Naive B cell (primary cell): ENCODE measurements at regions not wholly inside any gene's neighbourhood (a gene's known extent, or its start where the extent isn't known, plus 50 kb on each side); places are given as distances from the start of the nearest gene placed in this dataset.
A peak's percentile ranks its signal among the peaks of the same experiment; 100 is the strongest.

ENCODE experiments used
- ATAC-seq, 2 donors: fragments of 150-1000 bp; cut with Tn5 transposase; 2 replicates each; pipeline ENCODE4 v1.10.0; 2021; ENCODE audit warnings: low read depth in 2 of 2, mild to moderate bottlenecking in 2 of 2, moderate library complexity in 2 of 2
- DNase-seq: peaks from one replicate; pipeline ENCODE4 v3.0.0; 2022
- H3K27ac Mint-ChIP-seq, 6 donors: one replicate each; pipeline ENCODE4 v1.8.0; 2020 to 2022; ENCODE audit warnings: mild to moderate bottlenecking in 6 of 6, mixed read lengths in 6 of 6, moderate library complexity in 5 of 6, inconsistent platforms in 2 of 6
- H3K27me3 Mint-ChIP-seq, 3 donors: one replicate each; pipeline ENCODE4 v1.8.0; 2021 to 2022; ENCODE audit warnings: mixed read lengths in 3 of 3, mild to moderate bottlenecking in 1 of 3
- H3K36me3 Mint-ChIP-seq, 2 donors: one replicate each; pipeline ENCODE4 v1.8.0; 2020 to 2022; ENCODE audit warnings: mixed read lengths in 2 of 2, inconsistent platforms in 1 of 2, mild to moderate bottlenecking in 1 of 2
- H3K4me1 Mint-ChIP-seq, 3 donors: one replicate each; pipeline ENCODE4 v1.8.0; 2020 to 2022; ENCODE audit warnings: mixed read lengths in 3 of 3, inconsistent platforms in 1 of 3, mild to moderate bottlenecking in 1 of 3, moderate library complexity in 1 of 3
- H3K4me3 Mint-ChIP-seq, 8 donors: one replicate each; pipeline ENCODE4 v1.8.0; 2020 to 2022; ENCODE audit warnings: mild to moderate bottlenecking in 8 of 8, mixed read lengths in 8 of 8, moderate library complexity in 8 of 8, inconsistent platforms in 2 of 8
- H3K9me3 Mint-ChIP-seq, 7 donors: one replicate each; pipeline ENCODE4 v1.8.0; 2020 to 2022; ENCODE audit warnings: mixed read lengths in 7 of 7, mild to moderate bottlenecking in 5 of 7, inconsistent platforms in 2 of 7, moderate library complexity in 1 of 7

DNA sequence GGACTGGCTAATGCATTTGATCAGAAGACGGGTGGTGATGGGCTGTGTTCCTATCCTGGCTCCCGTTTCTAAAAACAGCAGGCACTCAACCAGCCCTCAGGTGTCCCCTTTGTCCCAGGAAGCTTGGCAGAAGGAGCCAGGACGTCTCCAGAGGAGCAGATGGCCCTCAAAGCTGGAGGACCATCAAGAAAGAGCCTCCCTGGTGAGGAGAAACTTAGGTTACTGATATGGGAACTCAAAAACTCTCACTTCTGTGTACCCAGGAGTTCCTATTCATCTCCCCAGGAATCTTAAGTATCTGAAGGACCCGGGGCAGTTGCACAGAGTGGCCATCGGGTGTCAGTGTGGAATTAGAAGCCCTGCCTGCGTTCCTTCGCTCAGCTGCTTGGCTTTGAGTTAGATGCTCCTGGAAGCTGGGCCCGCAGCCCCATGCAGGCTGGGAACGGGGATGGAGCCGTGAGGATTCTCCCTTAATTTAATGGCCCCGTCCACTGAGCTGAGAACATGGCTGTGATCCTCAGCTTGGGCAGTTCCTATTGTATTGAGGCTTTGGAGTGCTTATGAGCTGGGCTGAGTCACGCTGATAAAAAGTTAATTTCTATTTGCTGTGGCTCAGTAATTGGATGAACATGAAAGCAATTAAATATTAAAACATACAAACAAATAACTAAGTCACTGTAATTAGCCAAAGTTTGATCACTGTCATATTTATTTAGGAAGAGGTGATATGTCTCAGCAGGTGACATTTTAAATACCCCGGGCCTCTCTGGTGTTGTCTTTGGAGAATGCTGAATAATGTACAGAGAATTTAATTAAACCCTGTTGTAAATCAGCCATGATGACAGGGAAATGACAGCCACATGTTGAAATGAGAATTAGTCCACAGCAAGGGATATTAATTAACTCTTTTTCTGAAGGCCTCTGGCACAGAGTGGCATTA lies 402.1 kb downstream of the SEC14L1 start:
- H3K4me3 Mint-ChIP-seq: peak overlapping the region in 1 of 8 donors; percentile 29
- H3K27ac Mint-ChIP-seq: peak overlapping the region in 2 of 6 donors; percentile 33 to 78
- H3K9me3 Mint-ChIP-seq: no peaks in the 10 kb centered on the region
- DNase-seq (peak; percentile 48), ATAC-seq (peak; percentile 75 to 89)
- peaks cover 0 to 6% (median 2%) of the 10 kb centered on the region in 3 donors for H3K4me1 Mint-ChIP-seq
- peaks cover 23 to 30% (median 24%) of the 10 kb centered on the region in 3 donors for H3K27me3 Mint-ChIP-seq
- H3K36me3 Mint-ChIP-seq: no peaks in the 10 kb centered on the region

DNA sequence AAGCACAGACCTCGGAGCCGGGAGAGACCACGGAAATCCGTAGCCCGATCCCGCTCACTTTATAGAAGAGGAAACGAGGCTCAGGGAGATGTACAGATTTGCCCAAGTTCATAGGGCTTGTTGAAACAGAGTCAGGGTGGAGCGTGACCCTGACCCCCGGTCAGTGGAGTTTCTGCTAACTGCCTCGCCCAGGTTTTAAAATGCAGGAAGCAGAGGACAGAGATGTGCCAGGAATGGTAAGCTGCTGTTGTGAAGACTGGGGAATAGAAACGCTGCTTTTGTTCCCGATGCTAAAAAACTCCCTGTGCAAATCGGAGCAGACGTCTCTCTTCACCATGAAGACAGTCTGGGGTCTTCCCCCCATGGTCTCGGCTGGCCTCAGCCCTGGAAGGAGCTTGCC lies 403.0 kb downstream of the SEC14L1 start:
- Mint-ChIP-seq H3K4me1 (peaks cover 0 to 10% (median 5%) of the 10 kb centered on the region in 3 donors), H3K36me3 (no peaks in the 10 kb centered on the region), H3K27ac (no peak overlapping the region), H3K4me3 (no peak overlapping the region), H3K27me3 (peaks cover 16 to 32% (median 20%) of the 10 kb centered on the region in 3 donors), H3K9me3 (no peaks in the 10 kb centered on the region)
- DNase-seq (no peak), ATAC-seq (no peak)

DNA sequence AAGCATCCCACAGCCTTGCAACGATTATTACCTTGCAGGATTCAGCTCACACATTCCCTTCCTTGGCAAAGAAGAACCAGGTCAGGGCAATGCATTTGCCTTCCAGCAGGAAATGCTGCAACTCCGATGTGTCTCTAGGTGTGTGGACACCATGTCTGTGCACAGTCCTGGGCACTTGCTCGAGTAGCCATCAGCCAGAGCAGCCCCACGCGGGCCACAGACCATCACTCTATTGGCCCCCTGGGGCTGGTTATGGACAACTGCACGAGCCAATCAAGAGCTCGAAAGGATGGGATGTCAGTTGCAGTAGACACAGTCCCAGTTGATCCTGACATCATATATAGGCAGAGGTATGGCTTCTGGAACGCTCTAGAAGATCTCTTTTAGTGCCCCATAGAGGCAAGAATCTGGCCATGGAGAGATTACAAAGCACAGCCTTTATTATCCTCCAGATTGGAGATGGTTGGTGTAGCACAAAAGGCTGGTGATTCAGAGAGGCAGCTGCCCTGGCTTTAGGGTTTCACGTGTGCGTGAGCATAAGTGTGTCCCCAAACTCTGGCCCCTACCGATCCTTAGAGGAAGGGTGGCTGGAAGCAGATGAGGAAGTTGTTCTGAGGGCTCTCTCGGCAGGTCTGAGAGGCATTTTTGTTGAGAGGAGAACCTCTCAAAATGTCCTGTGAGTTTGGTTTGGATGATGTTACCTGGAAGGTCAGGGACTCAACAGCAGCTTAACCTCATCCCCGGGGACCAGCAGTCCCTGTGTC lies 403.8 kb downstream of the SEC14L1 start:
- DNase-seq: no peak
- H3K36me3 Mint-ChIP-seq: no peaks in the 10 kb centered on the region
- no peak overlapping the region for H3K27ac Mint-ChIP-seq
- no peak for ATAC-seq
- peaks cover 0 to 18% (median 12%) of the 10 kb centered on the region in 3 donors for H3K4me1 Mint-ChIP-seq
- no peak overlapping the region for H3K4me3 Mint-ChIP-seq
- H3K27me3 Mint-ChIP-seq: peaks cover 16 to 33% (median 16%) of the 10 kb centered on the region in 3 donors
- no peaks in the 10 kb centered on the region for H3K9me3 Mint-ChIP-seq

DNA sequence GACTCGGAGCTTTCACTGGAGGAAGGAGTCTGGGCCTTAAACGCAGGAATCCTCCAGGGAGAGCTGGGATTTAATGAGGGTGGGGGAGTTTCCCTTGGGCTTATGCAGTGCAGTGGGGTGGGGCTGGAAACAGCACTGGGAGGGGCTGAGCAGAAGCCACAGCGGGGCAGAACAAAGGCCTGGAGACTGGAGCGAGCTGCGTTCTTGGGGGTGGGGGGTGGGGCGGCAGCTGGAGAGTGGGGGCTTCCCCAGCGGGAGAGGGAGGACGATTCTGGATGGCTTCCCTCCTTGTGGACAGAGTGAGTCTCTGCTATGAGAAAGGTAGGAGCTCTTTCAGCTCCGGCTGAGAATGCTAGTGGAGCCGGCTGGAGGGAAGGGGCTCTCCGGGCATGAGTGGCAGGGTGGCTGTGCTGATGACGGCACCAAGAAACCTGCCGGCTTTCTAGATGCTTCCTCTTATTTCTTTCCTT lies 406.0 kb downstream of the SEC14L1 start:
- no peak for DNase-seq
- ATAC-seq: peak; percentile 27 to 39
- Mint-ChIP-seq H3K36me3 (no peaks in the 10 kb centered on the region), H3K27ac (peak overlapping the region in 1 of 6 donors; percentile 56), H3K27me3 (peaks cover 0 to 26% (median 5%) of the 10 kb centered on the region in 3 donors), H3K4me3 (no peak overlapping the region), H3K9me3 (no peaks in the 10 kb centered on the region), H3K4me1 (peaks cover 0 to 16% (median 14%) of the 10 kb centered on the region in 3 donors)

DNA sequence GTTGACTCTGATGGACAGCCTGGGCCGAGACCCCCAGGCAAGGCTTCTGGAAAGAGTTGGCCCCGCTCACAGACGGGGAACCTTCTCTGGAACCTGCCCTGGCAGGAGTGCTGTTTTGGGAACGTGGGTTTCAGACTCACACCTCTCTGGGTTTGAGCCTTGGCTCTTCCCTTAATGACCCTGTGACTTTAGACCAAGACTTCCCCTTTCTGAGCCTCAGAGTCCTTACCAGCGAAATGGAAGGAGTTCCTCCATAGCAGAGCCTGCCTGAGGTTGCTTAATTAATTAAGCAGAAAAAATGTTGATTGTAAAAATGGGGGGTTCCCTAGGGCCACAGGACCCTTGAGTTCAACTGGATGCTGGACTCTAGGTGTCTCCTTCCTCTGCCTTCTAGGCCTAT lies 408.2 kb downstream of the SEC14L1 start:
- DNase-seq: no peak
- H3K4me1 Mint-ChIP-seq: peaks cover 6 to 25% (median 23%) of the 10 kb centered on the region in 3 donors
- H3K36me3 Mint-ChIP-seq: no peaks in the 10 kb centered on the region
- H3K9me3 Mint-ChIP-seq: no peaks in the 10 kb centered on the region
- peak overlapping the region in 2 of 8 donors; percentile 15 to 33 for H3K4me3 Mint-ChIP-seq
- peak; percentile 68 to 83 for ATAC-seq
- H3K27me3 Mint-ChIP-seq: peaks cover 0 to 19% (median 5%) of the 10 kb centered on the region in 3 donors
- H3K27ac Mint-ChIP-seq: no peak overlapping the region

DNA sequence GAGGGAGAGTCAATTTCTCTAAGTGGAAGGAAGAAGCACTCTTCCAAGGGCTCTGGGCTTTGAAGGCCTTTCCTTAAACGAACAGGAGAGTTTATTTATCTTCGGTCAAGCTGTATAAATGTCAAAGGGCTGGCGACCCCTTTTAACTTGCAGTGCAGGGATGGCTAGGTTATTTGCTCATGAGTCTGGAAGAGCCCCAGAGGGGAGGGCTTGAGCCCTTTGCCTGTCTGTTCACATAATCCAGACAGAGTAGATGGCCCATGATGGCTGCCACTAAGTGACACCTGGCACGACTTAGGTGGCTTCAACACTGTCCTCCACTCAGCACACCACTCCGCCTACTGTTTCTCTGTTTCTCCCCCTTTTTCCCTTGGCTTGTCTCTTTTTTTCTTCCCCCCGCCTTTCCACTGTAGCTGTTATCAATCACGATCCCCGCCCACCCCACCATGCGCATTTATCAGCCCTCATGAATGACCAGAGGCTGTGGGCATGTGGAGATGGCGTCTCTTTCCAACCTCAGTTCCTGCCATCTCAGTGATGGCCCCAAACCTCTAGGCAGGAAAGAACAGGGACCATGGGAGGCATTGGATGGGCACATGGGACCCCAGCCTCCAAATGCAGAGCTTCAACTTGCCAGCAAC lies 408.7 kb upstream of the TNRC6C start:
- Mint-ChIP-seq H3K4me3 (no peak overlapping the region), H3K27ac (no peak overlapping the region), H3K27me3 (peaks cover 0 to 16% (median 5%) of the 10 kb centered on the region in 3 donors), H3K9me3 (no peaks in the 10 kb centered on the region), H3K36me3 (no peaks in the 10 kb centered on the region), H3K4me1 (peaks cover 6 to 29% (median 29%) of the 10 kb centered on the region in 3 donors)
- ATAC-seq: no peak
- DNase-seq: no peak

DNA sequence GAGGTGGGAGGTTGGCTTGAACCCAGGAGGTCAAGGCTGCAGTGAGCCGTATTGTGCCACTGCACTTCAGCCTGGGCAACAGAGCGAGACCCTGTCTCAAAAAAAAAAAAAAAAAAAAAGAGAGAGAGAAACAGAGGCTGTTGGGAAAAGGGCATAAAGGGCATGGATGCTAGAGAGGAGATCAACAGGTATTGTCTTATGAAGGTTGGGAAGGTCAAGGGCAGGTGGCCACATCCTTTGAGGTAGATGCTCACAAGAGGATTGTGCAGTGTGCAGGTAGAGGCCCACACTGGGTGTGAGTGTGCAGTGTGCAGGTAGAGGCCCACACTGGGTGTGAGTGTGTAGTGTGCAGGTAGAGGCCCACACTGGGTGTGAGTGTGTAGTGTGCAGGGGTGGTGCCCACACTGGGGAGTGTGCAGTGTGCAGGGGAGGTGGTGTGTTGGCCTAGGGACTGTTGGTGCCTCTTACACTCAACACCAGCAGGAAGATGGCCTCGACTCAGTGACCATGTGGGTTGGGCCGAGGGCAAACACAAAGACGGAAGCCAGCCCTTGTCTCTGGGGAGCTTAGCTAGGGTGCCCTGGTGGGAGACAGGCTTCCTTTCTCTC lies 404.9 kb upstream of the TNRC6C start:
- peaks cover 6 to 32% (median 27%) of the 10 kb centered on the region in 3 donors for H3K4me1 Mint-ChIP-seq
- no peaks in the 10 kb centered on the region for H3K9me3 Mint-ChIP-seq
- ATAC-seq (peak in 1 of 2 donors; percentile 41), DNase-seq (no peak)
- peak overlapping the region in 2 of 8 donors; percentile 3 to 69 for H3K4me3 Mint-ChIP-seq
- H3K27me3 Mint-ChIP-seq: peaks cover 4 to 30% (median 18%) of the 10 kb centered on the region in 3 donors
- H3K27ac Mint-ChIP-seq: peak overlapping the region in 1 of 6 donors; percentile 90
- no peaks in the 10 kb centered on the region for H3K36me3 Mint-ChIP-seq

DNA sequence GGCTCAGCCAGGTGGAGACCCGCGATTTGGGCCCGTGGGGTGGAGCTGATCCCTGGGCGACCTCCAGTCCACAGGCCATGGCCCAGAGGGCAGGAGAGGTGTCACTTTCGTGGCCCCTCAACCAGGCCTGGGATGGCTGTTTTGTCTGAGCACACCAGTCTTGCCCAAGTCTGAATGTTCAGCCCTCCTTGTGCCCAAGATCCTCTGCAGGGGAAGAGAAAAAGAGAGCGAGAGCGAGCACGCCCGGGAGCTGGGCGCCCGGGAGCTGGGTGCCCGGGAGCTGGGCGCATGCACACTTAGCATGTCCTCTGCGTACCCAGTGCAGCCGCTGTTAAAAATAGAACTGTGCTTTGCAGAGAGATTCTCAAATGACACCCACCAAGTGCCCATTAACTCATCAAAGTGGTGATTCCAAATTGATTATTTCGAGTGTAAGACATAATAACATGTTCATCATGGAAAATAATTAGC lies 403.3 kb upstream of the TNRC6C start:
- Mint-ChIP-seq H3K4me1 (peaks cover 6 to 20% (median 13%) of the 10 kb centered on the region in 3 donors), H3K27ac (no peak overlapping the region), H3K9me3 (no peaks in the 10 kb centered on the region), H3K4me3 (no peak overlapping the region), H3K36me3 (no peaks in the 10 kb centered on the region), H3K27me3 (peaks cover 9 to 34% (median 29%) of the 10 kb centered on the region in 3 donors)
- DNase-seq: no peak
- ATAC-seq: no peak

DNA sequence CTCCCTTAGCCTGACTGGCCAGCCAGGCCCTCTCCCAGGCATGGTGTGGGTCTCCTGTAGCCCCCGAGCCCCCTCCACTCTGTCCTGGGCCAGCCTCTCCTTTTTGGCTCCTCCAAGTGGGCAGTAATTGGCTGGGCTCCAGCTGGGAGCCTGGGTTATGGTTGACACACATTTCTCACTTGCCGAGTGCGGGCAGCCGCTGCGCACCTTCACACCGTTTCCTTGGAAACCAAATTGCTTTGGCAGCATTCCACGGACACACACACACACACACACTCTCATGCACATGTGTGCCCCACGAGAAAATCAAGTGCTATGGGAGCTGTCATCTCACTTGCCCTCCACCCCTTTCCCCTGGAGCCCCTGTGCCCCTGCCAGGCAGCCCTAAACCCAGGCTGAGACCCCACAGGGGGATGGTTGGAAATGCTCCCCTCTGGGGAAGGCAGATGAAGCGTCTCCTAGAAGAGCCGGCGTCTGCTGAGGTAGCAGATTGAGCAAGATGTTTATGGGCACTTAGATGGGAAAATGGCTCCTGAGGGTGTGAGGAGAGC lies 402.7 kb upstream of the TNRC6C start:
- H3K27ac Mint-ChIP-seq: no peak overlapping the region
- peaks cover 9 to 40% (median 29%) of the 10 kb centered on the region in 3 donors for H3K27me3 Mint-ChIP-seq
- no peak for DNase-seq
- no peak for ATAC-seq
- H3K4me1 Mint-ChIP-seq: peaks cover 6 to 20% (median 13%) of the 10 kb centered on the region in 3 donors
- no peaks in the 10 kb centered on the region for H3K36me3 Mint-ChIP-seq
- no peak overlapping the region for H3K4me3 Mint-ChIP-seq
- H3K9me3 Mint-ChIP-seq: no peaks in the 10 kb centered on the region

DNA sequence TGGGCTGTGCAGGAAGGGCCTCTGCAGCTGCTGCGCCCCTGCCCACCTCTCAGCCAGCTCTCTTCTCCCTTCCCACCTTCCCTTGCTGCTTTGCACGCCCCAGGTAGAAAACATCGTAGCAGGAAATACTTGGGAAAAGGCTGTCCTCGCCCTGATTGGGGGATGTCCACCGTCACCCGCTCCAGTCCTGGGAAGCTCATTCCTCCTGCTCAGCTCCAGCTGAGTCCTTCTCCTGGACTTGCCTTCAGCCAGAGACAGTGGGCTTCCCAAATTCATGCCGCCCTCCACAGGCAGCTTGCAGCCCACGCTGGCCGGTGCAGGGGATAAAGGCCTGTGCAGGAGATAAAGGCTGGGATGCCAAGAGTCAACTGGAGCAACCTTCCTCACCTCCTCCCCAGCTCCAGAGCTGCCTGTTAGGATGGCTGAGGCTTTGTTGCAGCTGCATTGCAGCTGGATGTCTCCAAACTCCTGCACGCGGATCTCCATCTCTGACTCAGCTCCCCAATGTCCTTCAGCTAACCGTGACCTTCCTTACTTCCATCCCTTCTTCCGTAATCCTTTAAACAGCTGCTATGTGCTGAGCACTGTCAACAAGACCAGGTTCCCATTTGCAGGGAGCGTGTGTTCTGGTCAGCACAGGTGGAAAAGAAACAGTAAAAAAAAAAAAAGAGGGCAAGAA lies 402.0 kb upstream of the TNRC6C start:
- peaks cover 6 to 20% (median 13%) of the 10 kb centered on the region in 3 donors for H3K4me1 Mint-ChIP-seq

DNA sequence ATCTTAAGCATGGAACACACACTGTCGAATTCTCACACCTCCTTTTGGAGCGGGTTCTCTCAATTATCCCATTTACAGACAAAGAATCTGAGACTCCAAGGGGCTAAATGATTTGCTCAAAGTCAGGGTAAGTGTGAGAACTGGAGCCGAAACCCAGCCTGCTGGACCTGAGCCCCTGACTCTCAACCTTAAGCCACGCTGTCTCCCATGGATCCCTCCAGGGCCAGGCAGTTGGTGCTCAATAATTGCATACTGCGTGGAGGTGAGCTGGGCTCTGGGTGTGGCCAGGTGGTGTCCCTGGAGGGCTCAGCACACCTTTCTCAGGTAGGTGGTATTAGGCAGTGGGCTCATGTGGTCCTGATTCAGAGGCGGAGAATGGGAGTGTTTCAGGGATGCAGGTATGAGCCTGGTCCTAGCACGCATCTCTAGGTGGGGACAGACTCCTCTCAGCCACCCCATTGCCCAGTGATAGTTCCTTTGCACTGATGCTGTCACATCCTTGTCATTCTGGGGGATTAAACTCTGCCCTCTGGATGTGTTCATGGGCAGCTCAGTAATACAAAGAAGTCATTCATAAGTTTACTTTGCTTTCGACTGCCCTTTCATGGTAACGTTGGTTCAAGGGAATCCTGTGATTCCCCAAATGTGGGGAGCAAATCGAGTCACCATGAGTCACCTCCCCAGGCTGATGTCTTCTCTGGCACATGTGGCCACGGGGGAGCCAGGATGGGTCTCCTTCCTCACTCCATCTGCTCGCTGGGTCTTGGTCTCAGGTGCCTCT lies 399.5 kb upstream of the TNRC6C start:
- H3K9me3 Mint-ChIP-seq: no peaks in the 10 kb centered on the region
- ATAC-seq (no peak), DNase-seq (no peak)
- H3K36me3 Mint-ChIP-seq: no peaks in the 10 kb centered on the region
- H3K4me3 Mint-ChIP-seq: no peak overlapping the region
- peaks cover 9 to 49% (median 29%) of the 10 kb centered on the region in 3 donors for H3K27me3 Mint-ChIP-seq
- no peak overlapping the region for H3K27ac Mint-ChIP-seq
- peaks cover 0 to 9% (median 3%) of the 10 kb centered on the region in 3 donors for H3K4me1 Mint-ChIP-seq

More for the DNA sequence above, 402.0 kb upstream of the TNRC6C start:
- no peak for ATAC-seq
- H3K27ac Mint-ChIP-seq: no peak overlapping the region
- H3K4me3 Mint-ChIP-seq: no peak overlapping the region
- H3K36me3 Mint-ChIP-seq: no peaks in the 10 kb centered on the region
- no peaks in the 10 kb centered on the region for H3K9me3 Mint-ChIP-seq
- DNase-seq: no peak
- H3K27me3 Mint-ChIP-seq: peaks cover 9 to 43% (median 29%) of the 10 kb centered on the region in 3 donors
